Prostate gland (tissue), 2 donors: ENCODE measurements at regions not wholly inside any gene's neighbourhood (a gene's known extent, or its start where the extent isn't known, plus 50 kb on each side); places are given as distances from the start of the nearest gene placed in this dataset.
A peak's percentile ranks its signal among the peaks of the same experiment; 100 is the strongest.

Experiments
- DNase-seq: peaks from one replicate; pipeline ENCODE4 v3.0.0-alpha.2; 2019; ENCODE audit warnings: low spot score
- H3K27ac ChIP-seq, 2 donors: fragments of 200-600 bp; sonication (generic); 2 replicates each; pipeline ENCODE4 v1.5.1; 2017 to 2019
- H3K27me3 ChIP-seq: fragments of 200-600 bp; sonication (generic); replicated peaks from 2 replicates; pipeline ENCODE4 v1.5.1; 2019; ENCODE audit not compliant: insufficient read depth
- H3K36me3 ChIP-seq, 2 donors: fragments of 200-600 bp; sonication (generic); 1 replicate in 1 of 2; 2 replicates in 1 of 2; pipeline versions ENCODE4 v1.5.1 to v1.8.1; 2017 to 2019
- H3K4me1 ChIP-seq: fragments of 200-600 bp; sonication (generic); replicated peaks from 2 replicates; pipeline ENCODE4 v1.5.1; 2019
- H3K4me3 ChIP-seq, 2 donors: fragments of 200-600 bp; sonication (generic); 2 replicates each; pipeline ENCODE4 v1.5.1; 2017 to 2019
- H3K9me3 ChIP-seq: fragments of 200-600 bp; sonication (generic); 2 replicates; pipeline ENCODE4 v1.5.1; 2017
- POLR2A ChIP-seq: fragments of 450-650 bp; IDR thresholded peaks from one replicate; pipeline ENCODE4 v1.6.1; 2016; ENCODE audit warnings: antibody characterized with exemption, mild to moderate bottlenecking
- POLR2AphosphoS5 ChIP-seq: sonication (generic); formaldehyde crosslinking; IDR thresholded peaks from one replicate; pipeline ENCODE4 v1.6.1; 2017; ENCODE audit warnings: antibody characterized with exemption
- WGBS: methylation state at CpG from one replicate; pipeline ENCODE4 v1.1.5; 2018; 5-methylcytosine and 5-hydroxymethylcytosine counted together
- intact Hi-C: fragments of 100-400 bp; cut with DNase I; formaldehyde crosslinking; loops from one replicate; pipeline ENCODE4 v1.14.2; 2022
- TF ChIP-seq, protein P1 (sequence below), 4 experiments: fragments of 200-600 bp in 2 of 4; fragments of 450-650 bp in 2 of 4; sonication (generic) in 2 of 4; IDR thresholded peaks; 1 replicate in 3 of 4; 2 replicates in 1 of 4; pipeline ENCODE4 v1.5.1; 2016 to 2019; ENCODE audit warnings: antibody characterized with exemption in 4 of 4, mild to moderate bottlenecking in 2 of 4, moderate library complexity in 2 of 4

DNA sequence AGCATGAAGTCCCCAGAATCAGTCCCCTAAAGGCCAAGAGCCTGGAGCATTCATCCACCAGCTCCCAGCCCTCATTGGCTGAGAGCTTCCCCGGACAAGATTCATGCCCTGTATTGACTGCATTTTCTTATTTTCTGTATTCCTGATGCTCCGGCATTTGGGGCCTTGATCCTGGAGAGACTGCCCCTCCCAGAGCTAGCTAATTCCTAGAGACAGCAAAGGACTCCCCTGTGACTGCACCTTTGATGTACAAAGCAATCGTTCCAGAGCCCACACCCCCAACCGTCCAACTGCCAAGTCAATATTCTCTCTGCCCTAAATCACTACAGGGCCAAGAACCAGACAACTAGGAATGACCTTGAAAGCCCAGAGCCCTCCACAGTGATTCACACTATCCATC lies 93.4 kb upstream of the CDH5 start:
- intact Hi-C loops = loop anchor here (5.0 to 10.0 kb wide), 2 partner anchors 1151 to 1208 kb away; partner anchors contain the start of gene CDH11
- Histone ChIP-seq H3K4me1 (no peaks in the 10 kb centered on the region), H3K27me3 (no peaks in the 10 kb centered on the region), H3K36me3 (no peaks in the 10 kb centered on the region), H3K27ac (no peak overlapping the region), H3K9me3 (no peaks in the 10 kb centered on the region), H3K4me3 (no peak overlapping the region)
- DNase-seq = no peak
- 64% methylated on average over 4 of the region's 4 CpGs for WGBS
- TF ChIP-seq POLR2AphosphoS5 (no peak), POLR2A (no peak)
- TF ChIP-seq, protein P1, sequence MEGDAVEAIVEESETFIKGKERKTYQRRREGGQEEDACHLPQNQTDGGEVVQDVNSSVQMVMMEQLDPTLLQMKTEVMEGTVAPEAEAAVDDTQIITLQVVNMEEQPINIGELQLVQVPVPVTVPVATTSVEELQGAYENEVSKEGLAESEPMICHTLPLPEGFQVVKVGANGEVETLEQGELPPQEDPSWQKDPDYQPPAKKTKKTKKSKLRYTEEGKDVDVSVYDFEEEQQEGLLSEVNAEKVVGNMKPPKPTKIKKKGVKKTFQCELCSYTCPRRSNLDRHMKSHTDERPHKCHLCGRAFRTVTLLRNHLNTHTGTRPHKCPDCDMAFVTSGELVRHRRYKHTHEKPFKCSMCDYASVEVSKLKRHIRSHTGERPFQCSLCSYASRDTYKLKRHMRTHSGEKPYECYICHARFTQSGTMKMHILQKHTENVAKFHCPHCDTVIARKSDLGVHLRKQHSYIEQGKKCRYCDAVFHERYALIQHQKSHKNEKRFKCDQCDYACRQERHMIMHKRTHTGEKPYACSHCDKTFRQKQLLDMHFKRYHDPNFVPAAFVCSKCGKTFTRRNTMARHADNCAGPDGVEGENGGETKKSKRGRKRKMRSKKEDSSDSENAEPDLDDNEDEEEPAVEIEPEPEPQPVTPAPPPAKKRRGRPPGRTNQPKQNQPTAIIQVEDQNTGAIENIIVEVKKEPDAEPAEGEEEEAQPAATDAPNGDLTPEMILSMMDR (IDR thresholded peaks at IDR 0.05) = no peak

GRCh38 chr16:66272461-66272860 lies 94.0 kb upstream of the CDH5 start:
- 89% methylated on average over 6 of the region's 6 CpGs for WGBS
- H3K4me3 ChIP-seq = no peak overlapping the region
- H3K27ac ChIP-seq = no peak overlapping the region
- H3K36me3 ChIP-seq = no peaks in the 10 kb centered on the region
- no peak for DNase-seq
- H3K4me1 ChIP-seq = no peaks in the 10 kb centered on the region
- intact Hi-C loops = loop anchor here (5.0 to 10.0 kb wide), 2 partner anchors 1150 to 1208 kb away; partner anchors contain the start of gene CDH11
- no peaks in the 10 kb centered on the region for H3K9me3 ChIP-seq
- TF ChIP-seq, protein P1 (IDR thresholded peaks at IDR 0.05) = no peak
- TF ChIP-seq POLR2A (no peak), POLR2AphosphoS5 (no peak)
- H3K27me3 ChIP-seq = no peaks in the 10 kb centered on the region

GRCh38 chr16:66271074-66272060 lies 95.1 kb upstream of the CDH5 start:
- Histone ChIP-seq H3K27me3 (no peaks in the 10 kb centered on the region), H3K27ac (no peak overlapping the region), H3K4me1 (no peaks in the 10 kb centered on the region), H3K9me3 (no peaks in the 10 kb centered on the region), H3K4me3 (no peak overlapping the region), H3K36me3 (no peaks in the 10 kb centered on the region)
- 85% methylated on average over 14 of the region's 14 CpGs for WGBS
- DNase-seq = no peak
- intact Hi-C loops = loop anchor here (5.0 to 10.0 kb wide), 2 partner anchors 1149 to 1207 kb away; partner anchors contain the start of gene CDH11
- TF ChIP-seq POLR2A (no peak), POLR2AphosphoS5 (no peak)
- TF ChIP-seq, protein P1 (IDR thresholded peaks at IDR 0.05) = no peak

GRCh38 chr16:66270333-66270927 lies 96.1 kb upstream of the CDH5 start:
- Histone ChIP-seq H3K9me3 (no peaks in the 10 kb centered on the region), H3K27ac (peak overlapping the region in 1 of 2 donors; percentile 24), H3K4me1 (no peaks in the 10 kb centered on the region), H3K27me3 (no peaks in the 10 kb centered on the region), H3K36me3 (no peaks in the 10 kb centered on the region), H3K4me3 (peak overlapping the region; percentile 11 to 16)
- TF ChIP-seq, protein P1 (IDR thresholded peaks at IDR 0.05) = peak; percentile 86 to 98 (median 94)
- TF ChIP-seq POLR2AphosphoS5 = no peak
- DNase-seq = peak; percentile 10
- intact Hi-C loops = loop anchor here (5.0 to 10.0 kb wide), 2 partner anchors 1148 to 1206 kb away; partner anchors contain the start of gene CDH11
- WGBS = 12% methylated on average over 48 of the region's 48 CpGs
